Mucosa of rectum (tissue), 2 donors: ENCODE measurements at regions not wholly inside any gene's neighbourhood (a gene's known extent, or its start where the extent isn't known, plus 50 kb on each side); places are given as distances from the start of the nearest gene placed in this dataset.

Source experiments
- H3K27ac ChIP-seq, 2 donors: one replicate each; pipeline ENCODE4 v1.7.0; 2013; ENCODE audit warnings: inconsistent platforms in 2 of 2, low read depth in 2 of 2, low read length in 2 of 2
- H3K27me3 ChIP-seq, 2 donors: one replicate each; pipeline ENCODE4 v1.7.0; 2013; ENCODE audit warnings: low read length in 2 of 2; ENCODE audit not compliant: control insufficient read depth in 2 of 2, insufficient read depth in 2 of 2
- H3K36me3 ChIP-seq, 2 donors: one replicate each; pipeline ENCODE4 v1.7.0; 2013; ENCODE audit warnings: low read length in 2 of 2; ENCODE audit not compliant: control insufficient read depth in 2 of 2, insufficient read depth in 2 of 2
- H3K4me1 ChIP-seq, 2 donors: one replicate each; pipeline ENCODE4 v1.7.0; 2013; ENCODE audit warnings: low read length in 2 of 2, mild to moderate bottlenecking in 1 of 2; ENCODE audit not compliant: control insufficient read depth in 2 of 2, insufficient read depth in 2 of 2
- H3K4me3 ChIP-seq, 2 donors: one replicate each; pipeline ENCODE4 v1.7.0; 2013; ENCODE audit warnings: low read length in 2 of 2
- H3K9ac ChIP-seq, 2 donors: one replicate each; pipeline ENCODE4 v1.7.0; 2013; ENCODE audit warnings: low read length in 2 of 2, low read depth in 1 of 2, mild to moderate bottlenecking in 1 of 2
- H3K9me3 ChIP-seq, 2 donors: one replicate each; pipeline ENCODE4 v1.7.0; 2013; ENCODE audit warnings: low read length in 2 of 2; ENCODE audit not compliant: control insufficient read depth in 2 of 2
- donor health status: healthy.
- donor health status: Normal muscosa, but diverticular disease.

DNA sequence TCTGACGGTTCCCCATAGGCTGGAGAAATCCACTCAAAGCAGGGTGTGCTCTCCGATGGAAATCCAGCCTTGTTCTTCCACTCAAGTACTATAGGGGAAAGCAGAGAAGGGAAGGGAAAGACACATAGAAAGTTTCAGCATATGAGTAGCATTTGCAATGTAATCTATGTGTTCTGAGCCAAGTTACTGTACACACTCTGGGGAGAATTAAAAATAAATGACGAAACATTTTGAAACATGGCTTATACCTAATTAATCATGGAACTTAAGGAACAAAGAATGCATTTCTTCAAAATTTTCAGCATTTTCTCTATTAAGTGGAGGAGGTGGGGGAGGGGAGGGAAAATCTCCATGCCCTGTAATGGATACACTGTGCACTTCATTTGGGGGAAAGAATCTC, 198.1 kb upstream of the HABP2 start:
- H3K9ac ChIP-seq, result no peak overlapping the region
- H3K9me3 ChIP-seq, result no peaks in the 10 kb centered on the region
- no peak overlapping the region for H3K27ac ChIP-seq
- H3K4me3 ChIP-seq, result no peak overlapping the region
- H3K36me3 ChIP-seq, result no peaks in the 10 kb centered on the region
- H3K4me1 ChIP-seq, result no peaks in the 10 kb centered on the region
- no peaks in the 10 kb centered on the region for H3K27me3 ChIP-seq

DNA sequence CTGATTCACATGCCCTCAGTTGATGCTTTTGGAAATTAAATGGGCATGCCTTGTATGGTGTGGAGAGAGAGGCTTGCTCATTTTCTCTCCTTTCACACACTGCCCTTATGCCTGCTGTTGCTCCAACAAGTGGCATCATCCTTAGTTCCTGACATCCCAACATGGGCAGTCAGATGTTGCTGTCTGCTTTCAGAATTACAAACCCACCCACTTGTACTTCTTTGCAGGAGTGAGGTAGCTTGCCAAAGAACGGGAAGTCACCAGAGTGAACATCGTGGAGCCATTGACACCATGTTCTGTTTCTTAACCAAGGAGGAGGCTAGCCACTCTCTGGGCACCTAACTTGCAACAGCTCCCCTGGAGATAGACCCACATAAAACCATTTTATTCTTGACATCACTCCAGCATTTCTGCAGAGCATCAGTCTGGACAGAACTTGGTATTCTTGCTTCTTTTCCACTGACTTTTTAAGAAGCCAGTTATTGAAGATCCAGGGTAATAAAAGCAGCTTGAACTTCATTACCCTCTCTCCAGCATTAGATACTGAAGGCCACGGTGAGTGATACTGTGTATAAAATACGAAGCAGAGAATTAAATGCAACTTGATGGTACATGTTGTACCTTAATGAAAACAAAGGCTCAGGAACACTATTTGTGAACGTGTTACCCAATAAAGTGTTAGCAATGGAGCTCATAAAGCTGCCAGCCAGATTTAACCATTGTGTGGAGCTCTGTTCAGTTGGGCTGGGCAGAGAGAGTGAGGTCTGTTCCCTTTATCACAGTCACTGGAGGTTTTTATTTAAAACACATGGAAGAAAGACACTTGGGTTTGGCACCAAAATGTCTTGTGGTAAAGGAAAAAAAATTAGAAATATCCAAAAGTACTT, 195.8 kb upstream of the HABP2 start:
- Histone ChIP-seq H3K27me3 (no peaks in the 10 kb centered on the region), H3K27ac (no peak overlapping the region), H3K4me3 (no peak overlapping the region), H3K36me3 (no peaks in the 10 kb centered on the region), H3K9me3 (no peaks in the 10 kb centered on the region), H3K9ac (no peak overlapping the region), H3K4me1 (no peaks in the 10 kb centered on the region)

DNA sequence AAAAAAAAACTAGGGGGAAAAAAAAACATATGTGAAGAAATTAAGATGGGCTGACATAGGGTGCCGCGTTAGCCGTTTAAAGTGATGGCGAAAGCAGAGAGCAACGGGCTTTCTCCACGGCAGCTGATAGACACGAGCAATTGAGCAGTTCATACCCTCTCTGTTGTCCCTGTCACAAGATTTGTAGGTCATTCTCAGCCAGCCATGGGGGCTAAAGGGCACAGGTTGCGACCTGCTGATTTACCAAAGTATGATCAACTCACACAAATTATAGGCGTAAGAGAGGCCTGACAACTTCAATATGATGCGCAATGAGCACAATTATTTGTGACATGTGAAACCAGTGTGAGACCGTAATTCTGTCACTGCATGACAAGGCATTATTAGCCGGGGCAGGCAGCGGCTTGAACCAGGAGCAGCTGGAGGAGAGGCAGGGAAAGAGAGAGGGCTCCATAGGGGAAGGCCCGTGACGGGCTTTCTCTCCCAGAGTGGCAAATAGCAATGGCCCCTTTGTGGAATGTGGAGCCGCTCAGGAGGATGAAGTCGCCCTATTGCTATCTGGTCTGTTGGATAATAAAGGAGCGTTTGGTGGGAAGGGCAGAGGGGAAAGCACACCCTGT, 195.1 kb upstream of the HABP2 start:
- H3K9ac ChIP-seq, result no peak overlapping the region
- H3K36me3 ChIP-seq, result no peaks in the 10 kb centered on the region
- no peaks in the 10 kb centered on the region for H3K9me3 ChIP-seq
- no peak overlapping the region for H3K4me3 ChIP-seq
- no peak overlapping the region for H3K27ac ChIP-seq
- H3K4me1 ChIP-seq, result no peaks in the 10 kb centered on the region
- H3K27me3 ChIP-seq, result no peaks in the 10 kb centered on the region

DNA sequence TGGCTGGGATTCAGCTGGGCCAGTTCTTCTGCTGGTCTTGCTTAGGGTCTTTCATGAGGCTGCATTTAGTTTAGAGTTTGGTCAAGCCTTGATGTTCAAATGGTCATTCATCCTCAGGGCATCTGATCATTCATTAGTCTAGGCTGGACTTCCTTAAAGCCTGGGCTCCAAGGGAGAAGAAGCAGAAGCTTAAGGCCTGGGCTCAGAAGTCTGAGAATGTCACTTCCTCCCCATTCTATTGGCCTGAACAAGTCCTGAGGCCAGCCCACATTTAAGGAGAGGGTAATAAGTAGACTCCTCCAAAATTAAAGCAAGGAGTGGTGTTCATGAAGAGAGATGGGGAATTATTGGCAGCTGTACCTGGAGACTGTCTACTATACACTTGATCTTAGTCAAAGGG, 193.2 kb upstream of the HABP2 start:
- Histone ChIP-seq H3K9me3 (no peaks in the 10 kb centered on the region), H3K9ac (no peak overlapping the region), H3K27ac (no peak overlapping the region), H3K4me3 (no peak overlapping the region), H3K27me3 (no peaks in the 10 kb centered on the region), H3K36me3 (no peaks in the 10 kb centered on the region), H3K4me1 (no peaks in the 10 kb centered on the region)

DNA sequence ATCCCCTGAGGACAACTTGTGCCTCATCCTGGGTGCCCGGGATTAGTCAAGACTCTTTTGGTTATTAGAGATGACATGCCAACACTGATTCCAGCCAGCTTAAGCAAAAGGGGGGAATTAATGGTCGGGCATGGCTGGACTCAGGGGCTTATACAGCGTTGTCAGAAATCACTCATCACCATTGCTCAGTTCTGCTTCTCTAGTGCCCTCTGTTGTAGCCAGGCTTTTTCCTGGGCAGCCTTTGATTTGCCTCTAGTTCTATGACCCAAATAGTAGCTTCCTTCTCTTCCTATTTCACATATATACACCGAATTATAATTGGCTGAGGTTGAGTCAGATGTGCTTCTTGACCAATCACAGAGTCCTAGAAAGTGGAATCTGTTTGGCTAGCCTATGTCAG, 192.0 kb upstream of the HABP2 start:
- no peaks in the 10 kb centered on the region for H3K9me3 ChIP-seq
- H3K36me3 ChIP-seq, result no peaks in the 10 kb centered on the region
- no peaks in the 10 kb centered on the region for H3K4me1 ChIP-seq
- no peak overlapping the region for H3K9ac ChIP-seq
- no peaks in the 10 kb centered on the region for H3K27me3 ChIP-seq
- no peak overlapping the region for H3K4me3 ChIP-seq
- H3K27ac ChIP-seq, result no peak overlapping the region

DNA sequence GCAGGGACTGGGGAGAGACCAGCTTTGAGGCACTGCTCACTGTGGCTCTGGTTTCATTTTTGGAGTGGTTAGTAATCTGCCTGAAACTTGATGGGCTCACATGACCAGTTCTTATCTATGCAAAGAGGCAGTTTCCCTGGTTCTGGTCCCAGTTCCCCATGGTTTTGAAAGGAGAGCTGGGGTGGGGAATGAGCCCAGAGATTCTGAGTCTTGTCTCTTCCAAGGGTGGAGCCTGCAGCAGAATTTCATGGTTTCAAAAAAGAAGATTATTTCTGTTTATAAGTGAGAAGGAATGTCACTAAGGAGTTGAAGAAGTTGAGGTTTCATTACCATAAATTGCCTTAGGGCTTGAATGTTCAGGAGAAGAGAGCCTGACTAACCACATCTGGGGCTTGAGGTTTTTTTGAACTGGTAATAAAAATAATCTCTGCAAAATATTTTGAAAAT, 190.2 kb upstream of the HABP2 start:
- Histone ChIP-seq H3K27me3 (no peaks in the 10 kb centered on the region), H3K9me3 (no peaks in the 10 kb centered on the region), H3K36me3 (no peaks in the 10 kb centered on the region), H3K4me1 (no peaks in the 10 kb centered on the region), H3K9ac (no peak overlapping the region), H3K27ac (no peak overlapping the region), H3K4me3 (no peak overlapping the region)

DNA sequence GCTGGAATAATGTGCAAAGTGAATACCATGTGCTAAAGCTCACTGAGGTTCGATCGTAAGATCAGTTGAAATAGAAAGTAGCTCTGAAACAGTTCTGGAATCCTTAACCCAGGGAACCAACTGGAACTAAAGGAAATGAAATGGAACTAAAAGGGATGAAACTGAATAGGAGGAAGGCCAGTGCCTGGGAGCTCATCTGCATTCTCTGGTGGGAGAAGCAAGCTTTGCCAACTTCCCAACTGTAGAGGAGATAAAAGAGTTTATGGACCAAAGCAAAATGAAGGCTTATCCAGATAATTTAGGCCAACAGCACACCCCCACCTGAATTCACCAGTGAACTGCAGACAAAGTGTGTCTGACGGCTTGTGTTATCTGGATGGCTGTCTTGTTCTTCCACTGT, 188.6 kb upstream of the HABP2 start:
- no peaks in the 10 kb centered on the region for H3K9me3 ChIP-seq
- no peak overlapping the region for H3K27ac ChIP-seq

DNA sequence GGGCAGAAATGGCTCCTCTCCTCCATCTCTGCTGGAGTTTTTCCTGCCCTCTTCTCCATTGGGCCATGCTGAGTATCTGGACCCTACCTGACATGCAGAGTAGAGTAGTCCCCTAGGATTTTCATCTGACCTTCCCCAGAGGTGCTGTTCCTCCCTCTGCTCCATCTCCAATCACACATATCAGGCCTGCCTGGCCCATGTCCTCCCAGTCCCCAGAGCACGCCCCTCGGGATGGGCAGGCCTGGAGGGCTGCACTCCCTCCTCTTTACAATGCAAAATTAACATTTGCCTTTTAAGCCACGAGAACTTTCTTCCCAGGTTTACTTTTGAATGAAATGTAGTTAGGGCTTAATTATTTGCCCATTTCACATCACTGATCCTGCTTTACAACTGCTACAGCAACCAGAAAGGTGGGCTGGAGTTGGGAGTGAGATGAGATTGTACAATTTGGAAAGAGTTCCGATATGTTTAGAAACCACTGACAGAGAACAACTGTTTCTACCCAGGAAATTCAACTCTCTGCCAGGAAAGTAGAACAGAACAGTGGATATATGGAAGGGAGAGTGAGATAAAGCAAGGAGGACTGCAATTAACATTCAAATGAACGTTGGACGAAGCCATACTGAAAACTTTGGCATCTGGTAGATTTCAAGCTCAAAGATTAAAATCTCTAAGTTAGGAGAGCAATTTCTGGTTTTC, 184.0 kb upstream of the HABP2 start:
- H3K9ac ChIP-seq, result no peak overlapping the region

More for the DNA sequence above, 188.6 kb upstream of the HABP2 start:
- Histone ChIP-seq H3K27me3 (no peaks in the 10 kb centered on the region), H3K4me3 (no peak overlapping the region), H3K9ac (no peak overlapping the region), H3K36me3 (no peaks in the 10 kb centered on the region), H3K4me1 (no peaks in the 10 kb centered on the region)

DNA sequence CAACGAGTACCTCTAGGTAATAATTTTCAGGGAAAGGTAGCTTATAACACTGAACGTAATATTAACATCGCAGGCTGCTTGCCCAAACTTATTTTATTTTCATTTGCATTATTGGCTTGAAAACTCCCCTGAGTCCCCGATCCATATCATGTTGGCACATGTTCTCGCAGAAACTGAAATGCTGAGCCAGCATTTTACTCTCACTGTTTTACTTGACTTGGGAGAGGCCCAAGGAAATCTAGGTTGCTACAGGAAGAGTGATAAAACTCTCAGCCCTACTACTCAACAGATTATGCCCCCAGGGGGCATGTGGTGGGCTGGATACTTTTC, 183.5 kb upstream of the HABP2 start:
- Histone ChIP-seq H3K9me3 (no peaks in the 10 kb centered on the region), H3K4me1 (no peaks in the 10 kb centered on the region), H3K9ac (no peak overlapping the region), H3K27ac (no peak overlapping the region), H3K36me3 (no peaks in the 10 kb centered on the region), H3K27me3 (no peaks in the 10 kb centered on the region), H3K4me3 (no peak overlapping the region)

More for the DNA sequence above, 184.0 kb upstream of the HABP2 start:
- Histone ChIP-seq H3K36me3 (no peaks in the 10 kb centered on the region), H3K27me3 (no peaks in the 10 kb centered on the region), H3K9me3 (no peaks in the 10 kb centered on the region), H3K4me1 (no peaks in the 10 kb centered on the region), H3K27ac (no peak overlapping the region), H3K4me3 (no peak overlapping the region)

DNA sequence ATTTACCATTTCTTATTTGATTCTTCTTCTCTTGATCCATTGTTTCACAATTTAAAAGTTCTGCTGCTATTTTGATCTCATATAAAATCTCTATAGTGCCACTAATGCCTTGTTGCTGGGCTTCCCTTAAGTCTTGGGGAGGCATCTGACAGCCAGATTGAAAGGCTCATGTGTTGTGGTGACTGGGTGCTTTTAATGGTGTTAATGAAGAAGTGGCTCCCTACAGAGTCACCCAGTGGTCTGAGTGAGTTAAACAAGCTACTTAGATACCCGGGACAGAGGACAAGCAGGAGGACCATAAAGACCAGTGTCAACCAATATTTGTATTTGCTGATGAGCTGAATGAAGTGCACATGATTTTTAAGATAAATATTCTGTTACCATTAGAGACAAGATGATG, 176.4 kb upstream of the HABP2 start:
- Histone ChIP-seq H3K9ac (no peak overlapping the region), H3K9me3 (no peaks in the 10 kb centered on the region), H3K36me3 (no peaks in the 10 kb centered on the region), H3K4me1 (no peaks in the 10 kb centered on the region), H3K27ac (no peak overlapping the region), H3K4me3 (no peak overlapping the region), H3K27me3 (peaks cover 0 to 2% of the 10 kb centered on the region in 2 donors)
